ENCODE measurements at regions not wholly inside any gene's neighbourhood (a gene's known extent, or its start where the extent isn't known, plus 50 kb on each side); places are given as distances from the start of the nearest gene placed in this dataset.

GRCh38 chr5:33361781-33362180, 79.0 kb upstream of the TARS1 start:
- Histone ChIP-seq H2AFZ (no peak overlapping the region), H3K4me2 (no peak overlapping the region), H3K79me2 (replicated peaks; ENCODE audit: insufficient read depth) (no peaks in the 10 kb centered on the region), H3K27me3 (ENCODE audit: insufficient read depth) (no peaks in the 10 kb centered on the region), H3F3A (replicated peaks; ENCODE audit: low read depth) (no peaks in the 10 kb centered on the region), H3K4me1 (ENCODE audit: insufficient read depth) (peaks cover 7% of the 10 kb centered on the region; the same call in 1 of the 2 replicates), H4K20me1 (replicated peaks; ENCODE audit: insufficient read depth) (no peaks in the 10 kb centered on the region), H3K9me2 (ENCODE audit: insufficient read depth) (peaks cover under 1% of the 10 kb centered on the region; the same call in 1 of the 2 replicates), H3K36me3 (ENCODE audit: insufficient read depth) (no peaks in the 10 kb centered on the region), H3K4me3 (no peak overlapping the region), H3K27ac (ENCODE audit: low read depth) (no peak overlapping the region)
- ATAC-seq (no peak), DNase-seq (ENCODE audit: low spot score) (no peak)
- peaks cover 9% of the 10 kb centered on the region for H3K36me3 Mint-ChIP-seq (ENCODE audit: low read depth)
- H3K27me3 Mint-ChIP-seq (ENCODE audit: insufficient read depth, low read depth, poor library complexity), result no peaks in the 10 kb centered on the region
- H3K27ac Mint-ChIP-seq, result no peak overlapping the region
- no peak overlapping the region for H3K4me3 Mint-ChIP-seq
- H3K9me3 Mint-ChIP-seq, result peaks cover 15% of the 10 kb centered on the region
- TF ChIP-seq CTCF (conservative IDR thresholded peaks at IDR 0.05; ENCODE audit: low read depth in 2 of 2) (no peak), POLR2AphosphoS5 (IDR thresholded peaks at IDR 0.05; ENCODE audit: low read depth) (no peak), ETS1 (IDR thresholded peaks at IDR 0.05) (no peak)
- peaks cover 3% of the 10 kb centered on the region; the same call in 2 of the 3 replicates for H3K4me1 Mint-ChIP-seq

GRCh38 chr5:33362915-33363314, 77.8 kb upstream of the TARS1 start:
- H3K27me3 Mint-ChIP-seq (ENCODE audit: insufficient read depth, low read depth, poor library complexity), result no peaks in the 10 kb centered on the region
- Histone ChIP-seq H3K79me2 (replicated peaks; ENCODE audit: insufficient read depth) (no peaks in the 10 kb centered on the region), H3K4me3 (no peak overlapping the region), H3F3A (replicated peaks; ENCODE audit: low read depth) (no peaks in the 10 kb centered on the region), H3K4me1 (ENCODE audit: insufficient read depth) (peaks cover 7% of the 10 kb centered on the region; the same call in 1 of the 2 replicates), H3K9me2 (ENCODE audit: insufficient read depth) (no peaks in the 10 kb centered on the region), H4K20me1 (replicated peaks; ENCODE audit: insufficient read depth) (no peaks in the 10 kb centered on the region), H2AFZ (no peak overlapping the region), H3K36me3 (ENCODE audit: insufficient read depth) (no peaks in the 10 kb centered on the region), H3K27me3 (ENCODE audit: insufficient read depth) (no peaks in the 10 kb centered on the region), H3K27ac (ENCODE audit: low read depth) (no peak overlapping the region), H3K4me2 (no peak overlapping the region)
- no peak for ATAC-seq
- DNase-seq (ENCODE audit: low spot score), result peak; percentile 10
- peaks cover 9% of the 10 kb centered on the region for H3K36me3 Mint-ChIP-seq (ENCODE audit: low read depth)
- peaks cover 15% of the 10 kb centered on the region for H3K9me3 Mint-ChIP-seq
- H3K4me1 Mint-ChIP-seq, result peaks cover 3% of the 10 kb centered on the region; the same call in 2 of the 3 replicates
- H3K4me3 Mint-ChIP-seq, result no peak overlapping the region
- no peak overlapping the region for H3K27ac Mint-ChIP-seq
- no peak for TF ChIP-seq ZNF331 (CRISPR knock-in tag; IDR thresholded peaks at IDR 0.05; ENCODE audit: low read depth)
- no peak for TF ChIP-seq REST (IDR thresholded peaks at IDR 0.05; ENCODE audit: unreplicated experiment)
- no peak for TF ChIP-seq EZH2 (IDR thresholded peaks at IDR 0.05; ENCODE audit: low read depth, unreplicated experiment)
- no peak for TF ChIP-seq CREB1 (CRISPR knock-in tag; IDR thresholded peaks at IDR 0.05; ENCODE audit: low read depth)
- no peak for TF ChIP-seq JUNB (IDR thresholded peaks at IDR 0.05; ENCODE audit: unreplicated experiment)
- TF ChIP-seq STAT1 (IDR thresholded peaks at IDR 0.05; ENCODE audit: unreplicated experiment), result no peak
- no peak for TF ChIP-seq NANOG (IDR thresholded peaks at IDR 0.05; ENCODE audit: borderline replicate concordance)
- TF ChIP-seq ETS1 (IDR thresholded peaks at IDR 0.05), result no peak
- TF ChIP-seq CTCF (conservative IDR thresholded peaks at IDR 0.05; ENCODE audit: low read depth in 2 of 2), result no peak

All from GM23338 (cell line).